Pancreas (tissue), 10 donors: ENCODE measurements at regions not wholly inside any gene's neighbourhood (a gene's known extent, or its start where the extent isn't known, plus 50 kb on each side); places are given as distances from the start of the nearest gene placed in this dataset.

Experiments
- ATAC-seq, 4 donors: fragments of 200-7000 bp; cut with Tn5 transposase; one replicate each; pipeline versions ENCODE4 v1.8.0 to v1.9.1; 2020; ENCODE audit warnings: mild to moderate bottlenecking in 4 of 4, moderate library complexity in 4 of 4
- DNase-seq, 6 donors: peaks; one replicate each; pipeline ENCODE4 v3.0.0-alpha.2; 2020
- FAIRE-seq: peaks from 2 replicates; lab custom pipeline; 2012; peaks lifted over from hg19 to GRCh38; lab: Jason Lieb, UNC
- H3K27ac ChIP-seq, 4 donors: fragments of 200-600 bp; sonication (generic); 1 replicate in 3 of 4; 2 replicates in 1 of 4; pipeline versions ENCODE4 v1.5.0 to v1.8.0; 2020
- H3K27me3 ChIP-seq, 4 donors: fragments of 200-600 bp; one replicate each; pipeline ENCODE4 v1.8.0; 2021
- H3K36me3 ChIP-seq, 3 donors: fragments of 200-600 bp; sonication (generic) in 1 of 3; one replicate each; pipeline versions ENCODE4 v1.5.0 to v1.8.0; 2020 to 2021
- H3K4me1 ChIP-seq, 3 donors: fragments of 200-600 bp; one replicate each; pipeline ENCODE4 v1.8.0; 2021
- H3K4me3 ChIP-seq, 4 donors: fragments of 200-600 bp; sonication (generic) in 2 of 4; one replicate each; pipeline versions ENCODE4 v1.5.0 to v1.8.0; 2020 to 2021
- H3K9me3 ChIP-seq, 4 donors: fragments of 200-600 bp; one replicate each; pipeline ENCODE4 v1.8.0; 2021
- CTCF ChIP-seq, 4 donors: fragments of 200-600 bp; sonication (generic) in 3 of 4; IDR thresholded peaks; one replicate each; pipeline versions ENCODE4 v1.5.0 to v1.8.0; 2021; ENCODE audit warnings: antibody characterized with exemption in 4 of 4
- WGBS, 2 donors: extraction: QIAGEN DNeasy Blood & Tissue Kit; methylation state at CpG; one replicate each; pipeline ENCODE4 v1.1.7; 2013; 5-methylcytosine and 5-hydroxymethylcytosine counted together
- intact Hi-C, 3 donors: fragments of 100-400 bp; cut with DNase I; formaldehyde crosslinking; loops; one replicate each; pipeline versions ENCODE4 v1.11.1 to v1.14.2; 2022
- donor health status: healthy with polysubstance abuse.
- donor health status: DM: no; HTN: no; CAD: no; lungs with moderate emphysema.
- donor health status: DM: no; HTN: no; CAD: no.
- donor health status: control.
- donor health status: control.
- donor health status: Bipolar disorder and iron deficiency.
- donor health status: DM: yes; HTN: yes; CAD: no.
- donor health status: DM: no; HTN: no; CAD: no.
- donor health status: DM: no; HTN: no; CAD: no.
- donor health status: DM: yes; HTN: yes; CAD: no.

- no peak for ATAC-seq
- no peak for FAIRE-seq
- TF ChIP-seq CTCF (IDR thresholded peaks at IDR 0.05) = no peak
- WGBS, 2 donors = 73 to 76% methylated on average over 3 of the region's 3 CpGs
- H3K27me3 ChIP-seq = no peaks in the 10 kb centered on the region
- no peaks in the 10 kb centered on the region for H3K9me3 ChIP-seq
- intact Hi-C loops = loop anchor here in 2 of 3 donors (5.0 kb wide), 1 partner anchor 817 kb away; no protein-coding TSS in a partner anchor
- DNase-seq = no peak
- no peak overlapping the region for H3K27ac ChIP-seq
- H3K4me3 ChIP-seq = no peak overlapping the region
- H3K4me1 ChIP-seq = no peaks in the 10 kb centered on the region
- no peaks in the 10 kb centered on the region for H3K36me3 ChIP-seq
These were observed 97.1 kb upstream of the MVB12B start for GRCh38 chr9:126229501-126229900.

GRCh38 chr9:126230692-126231091, 95.9 kb upstream of the MVB12B start:
- no peak for FAIRE-seq
- no peak overlapping the region for H3K4me3 ChIP-seq
- H3K36me3 ChIP-seq = no peaks in the 10 kb centered on the region
- H3K4me1 ChIP-seq = no peaks in the 10 kb centered on the region
- TF ChIP-seq CTCF (IDR thresholded peaks at IDR 0.05) = no peak
- H3K27ac ChIP-seq = no peak overlapping the region
- no peak for ATAC-seq
- WGBS, 2 donors = 52 to 65% methylated on average over 11 of the region's 11 CpGs
- intact Hi-C loops = no loop called here
- H3K9me3 ChIP-seq = no peaks in the 10 kb centered on the region
- DNase-seq = no peak
- H3K27me3 ChIP-seq = no peaks in the 10 kb centered on the region

- TF ChIP-seq CTCF (IDR thresholded peaks at IDR 0.05) = no peak
- H3K9me3 ChIP-seq = no peaks in the 10 kb centered on the region
- intact Hi-C loops = no loop called here
- no peaks in the 10 kb centered on the region for H3K4me1 ChIP-seq
- H3K36me3 ChIP-seq = no peaks in the 10 kb centered on the region
- H3K27me3 ChIP-seq = no peaks in the 10 kb centered on the region
- WGBS, 2 donors = 79 to 85% methylated on average over 6 of the region's 6 CpGs
- ATAC-seq = no peak
- no peak overlapping the region for H3K27ac ChIP-seq
- H3K4me3 ChIP-seq = no peak overlapping the region
- FAIRE-seq = no peak
- no peak for DNase-seq
These were observed 94.2 kb upstream of the MVB12B start for GRCh38 chr9:126232461-126232860.

- WGBS, 2 donors = 77 to 78% methylated on average over 9 of the region's 9 CpGs
- DNase-seq (no peak), FAIRE-seq (no peak), ATAC-seq (no peak)
- no peak overlapping the region for H3K27ac ChIP-seq
- no peaks in the 10 kb centered on the region for H3K36me3 ChIP-seq
- no peak for TF ChIP-seq CTCF (IDR thresholded peaks at IDR 0.05)
- H3K4me1 ChIP-seq = no peaks in the 10 kb centered on the region
- no peaks in the 10 kb centered on the region for H3K9me3 ChIP-seq
- no peak overlapping the region for H3K4me3 ChIP-seq
- intact Hi-C loops = no loop called here
- no peaks in the 10 kb centered on the region for H3K27me3 ChIP-seq
These were observed 93.5 kb upstream of the MVB12B start for GRCh38 chr9:126233175-126233574.

- WGBS, 2 donors = 78 to 84% methylated on average over 21 of the region's 21 CpGs
- DNase-seq (no peak), ATAC-seq (no peak), FAIRE-seq (no peak)
- Histone ChIP-seq H3K36me3 (no peaks in the 10 kb centered on the region), H3K27me3 (no peaks in the 10 kb centered on the region), H3K9me3 (no peaks in the 10 kb centered on the region), H3K27ac (no peak overlapping the region), H3K4me1 (no peaks in the 10 kb centered on the region), H3K4me3 (no peak overlapping the region)
- TF ChIP-seq CTCF (IDR thresholded peaks at IDR 0.05) = no peak
- intact Hi-C loops = no loop called here
These were observed 92.6 kb upstream of the MVB12B start for GRCh38 chr9:126233913-126234525.
